HG02884 (cell line): ENCODE measurements at regions not wholly inside any gene's neighbourhood (a gene's known extent, or its start where the extent isn't known, plus 50 kb on each side); places are given as distances from the start of the nearest gene placed in this dataset.

ENCODE experiments used
- ATAC-seq: cut with Tn5 transposase; IDR thresholded peaks from one replicate; pipeline ENCODE4 v1.9.1; 2021; ENCODE audit warnings: mild to moderate bottlenecking, moderate library complexity; ENCODE audit not compliant: unreplicated experiment

DNA sequence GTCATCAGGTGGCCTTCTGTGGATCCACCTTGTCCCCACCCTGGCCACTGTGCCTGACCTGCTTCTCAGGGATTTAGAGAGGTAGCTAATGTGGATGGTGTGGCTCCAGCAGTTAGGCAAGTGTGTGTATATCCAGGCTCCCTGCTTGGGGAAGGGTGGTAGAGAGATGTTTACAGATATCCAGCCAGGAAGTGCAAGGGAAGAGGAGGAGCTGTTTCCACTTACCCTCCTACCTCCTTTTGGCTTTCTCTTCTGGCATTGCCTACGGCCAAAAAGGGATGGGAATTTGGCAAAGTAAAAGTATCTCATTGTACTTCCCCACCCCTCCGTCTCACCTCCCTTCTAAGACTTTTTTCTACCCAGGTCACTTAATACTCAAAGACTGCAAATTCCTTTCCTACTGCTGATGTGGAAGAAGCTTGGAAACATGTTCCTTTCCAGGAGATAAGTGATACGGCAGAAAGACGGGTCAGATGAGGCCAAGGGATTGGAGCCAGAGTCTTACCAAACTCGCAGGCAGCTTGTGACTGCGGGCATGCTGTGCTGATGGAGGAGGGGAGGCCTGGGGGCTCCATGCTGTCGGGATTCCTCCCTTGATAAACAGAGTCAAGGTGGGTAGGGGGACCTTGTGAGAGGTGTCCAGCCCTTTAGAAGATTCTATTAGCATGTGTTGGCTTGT, 253.4 kb downstream of the PRL start:
- ATAC-seq, result no peak

DNA sequence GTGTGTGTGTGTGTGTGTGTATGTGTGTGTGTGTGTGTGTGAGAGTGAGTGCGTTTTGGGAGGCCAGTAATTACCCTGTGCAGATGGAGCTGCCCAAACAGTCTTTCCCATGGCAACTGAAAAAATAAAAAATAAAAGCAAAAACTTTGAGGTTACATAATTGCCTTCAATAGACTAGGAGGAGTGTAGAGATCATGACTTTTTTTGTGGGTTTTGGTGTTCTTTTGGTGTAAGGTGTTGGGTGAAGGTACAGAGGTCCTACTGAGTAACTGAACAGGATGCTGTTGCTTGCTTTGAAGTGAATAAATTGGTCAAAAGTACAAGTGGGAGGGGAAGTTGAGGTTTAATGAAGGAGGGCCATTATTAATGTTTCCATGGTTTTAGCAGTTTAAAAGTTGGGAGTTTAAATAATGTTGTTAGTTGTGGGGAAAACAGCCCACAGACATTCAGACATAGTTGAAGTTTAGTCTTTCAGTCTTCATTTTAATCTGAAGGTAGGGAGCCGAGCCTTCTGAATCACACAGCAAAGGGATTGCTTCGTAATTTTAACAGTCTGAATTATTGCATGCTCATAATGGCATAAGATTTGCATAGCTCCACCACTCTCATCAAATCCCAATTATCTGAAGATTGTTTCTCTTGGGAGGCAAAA, 251.4 kb downstream of the PRL start:
- ATAC-seq, result no peak

DNA sequence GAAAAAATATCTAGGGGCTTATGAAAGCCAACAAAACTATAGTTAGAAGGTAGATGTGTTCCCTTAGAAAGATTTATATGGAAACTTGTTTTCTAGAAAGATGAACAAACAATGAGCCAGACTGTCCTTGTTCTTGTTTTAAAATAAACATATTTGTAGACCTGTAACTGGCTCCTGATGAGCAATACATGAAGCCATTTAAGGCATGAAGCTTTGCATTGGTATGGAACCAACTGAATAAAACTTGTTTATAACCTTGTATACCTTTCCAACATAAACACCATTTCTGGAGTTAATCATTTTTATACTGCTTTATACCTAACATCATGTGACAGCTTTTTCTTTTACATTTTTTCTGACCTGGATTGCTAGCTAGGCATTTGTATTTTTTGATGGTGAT, 247.8 kb downstream of the PRL start:
- no peak for ATAC-seq

DNA sequence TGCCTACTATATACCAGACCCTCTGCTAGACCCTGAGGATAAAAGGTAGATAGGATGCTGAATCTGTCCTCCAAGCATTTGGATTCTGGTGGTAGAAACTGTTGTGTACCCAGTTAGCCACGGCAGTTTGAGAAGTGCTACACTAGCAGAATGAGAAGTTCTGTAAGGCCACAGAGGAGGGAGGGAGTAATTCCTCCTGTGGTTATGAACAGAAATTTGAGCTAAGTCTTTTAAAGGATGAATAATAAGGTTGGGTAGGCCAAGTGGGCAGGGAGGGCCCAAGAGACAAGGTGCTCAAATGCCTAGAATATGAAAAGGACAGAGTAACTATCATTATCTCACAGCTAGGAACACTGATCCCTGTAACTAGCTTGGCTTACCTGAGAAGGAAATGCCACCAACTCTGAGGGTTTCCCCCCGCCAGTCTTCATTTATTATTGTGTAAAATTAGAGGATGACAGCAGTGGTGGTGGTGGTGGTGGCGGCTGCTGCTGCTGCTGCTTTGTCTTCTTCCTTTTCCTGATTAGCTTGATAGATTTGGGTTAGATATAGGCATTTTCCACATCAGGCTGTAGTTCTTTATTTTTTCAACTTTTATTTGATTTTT, 243.3 kb downstream of the PRL start:
- ATAC-seq, result no peak

DNA sequence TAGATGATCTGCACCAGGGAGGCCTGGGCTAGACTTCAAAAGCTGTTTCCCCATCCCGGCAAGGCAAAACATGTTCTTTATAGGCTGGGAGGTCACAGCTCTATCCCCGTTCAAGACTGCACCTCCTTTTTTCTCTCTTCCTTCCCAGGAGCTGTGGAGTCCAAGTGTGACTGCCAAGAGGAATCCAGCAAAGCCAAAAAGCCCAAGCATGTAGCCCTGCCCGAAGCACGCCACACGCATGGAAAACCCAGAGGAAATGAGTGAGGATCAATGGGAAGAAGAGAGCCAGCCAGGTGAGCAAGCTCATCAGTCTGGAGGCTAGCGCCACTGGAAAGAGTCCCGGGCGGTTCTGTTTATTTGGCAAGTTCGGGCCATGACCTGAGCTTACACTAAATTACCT, 240.4 kb downstream of the PRL start:
- no peak for ATAC-seq

DNA sequence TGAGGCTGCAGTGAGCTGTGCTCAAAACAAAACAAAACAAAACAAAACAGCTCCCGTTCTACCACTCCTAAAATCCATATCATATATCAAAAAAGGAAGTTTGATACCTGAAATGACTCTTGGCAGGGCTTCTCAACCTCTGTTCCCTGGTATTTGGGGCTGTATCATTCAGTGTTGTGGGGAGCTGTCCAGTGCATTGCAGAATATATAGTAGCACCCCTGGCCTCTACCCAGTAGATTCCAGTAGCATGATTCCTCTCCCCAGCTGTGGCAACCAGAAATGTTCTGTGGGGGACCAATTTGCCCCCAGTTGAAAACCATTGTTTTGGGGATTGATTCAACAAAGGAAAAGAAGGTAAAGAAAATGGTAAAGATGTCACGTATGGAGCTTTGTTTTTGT, 238.9 kb downstream of the PRL start:
- ATAC-seq, result no peak

DNA sequence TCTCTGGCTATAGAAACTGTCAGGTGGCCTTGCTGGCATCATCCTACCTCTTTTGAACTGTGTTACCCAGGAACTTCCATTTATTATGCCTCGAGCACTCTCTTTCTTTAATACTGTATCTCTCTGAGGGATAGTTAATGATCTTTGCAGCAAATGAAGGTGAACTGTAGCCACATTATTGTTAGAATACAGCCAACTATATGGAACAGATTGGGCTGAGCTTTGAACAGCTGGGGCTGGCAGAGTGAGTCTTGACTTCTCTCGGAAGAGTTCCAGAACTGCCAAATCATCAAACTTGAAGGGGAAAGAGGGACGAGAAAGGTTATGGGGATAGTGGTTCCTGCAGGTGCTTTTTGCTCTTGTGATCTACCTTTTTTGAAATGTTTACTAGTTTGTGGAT, 237.7 kb downstream of the PRL start:
- no peak for ATAC-seq

DNA sequence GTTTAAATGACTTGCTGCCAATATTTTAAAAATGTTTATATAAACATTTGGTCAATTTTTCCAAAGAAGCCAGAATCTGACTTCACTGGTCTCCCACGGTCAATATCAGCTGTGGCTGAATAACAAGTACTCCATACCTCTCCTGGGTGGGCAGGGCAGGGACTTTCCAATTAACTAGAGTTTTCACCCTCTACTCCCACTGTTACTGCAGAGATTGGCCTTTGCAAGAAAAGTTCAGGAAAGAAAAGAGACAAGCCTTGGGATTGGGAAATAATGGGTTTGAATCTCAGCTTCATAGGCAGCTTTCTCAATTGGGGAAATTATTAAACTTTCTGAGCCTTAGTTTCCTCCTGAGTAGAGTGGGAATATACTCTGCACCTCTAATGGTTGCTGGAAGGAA, 236.9 kb downstream of the PRL start:
- ATAC-seq, result no peak

DNA sequence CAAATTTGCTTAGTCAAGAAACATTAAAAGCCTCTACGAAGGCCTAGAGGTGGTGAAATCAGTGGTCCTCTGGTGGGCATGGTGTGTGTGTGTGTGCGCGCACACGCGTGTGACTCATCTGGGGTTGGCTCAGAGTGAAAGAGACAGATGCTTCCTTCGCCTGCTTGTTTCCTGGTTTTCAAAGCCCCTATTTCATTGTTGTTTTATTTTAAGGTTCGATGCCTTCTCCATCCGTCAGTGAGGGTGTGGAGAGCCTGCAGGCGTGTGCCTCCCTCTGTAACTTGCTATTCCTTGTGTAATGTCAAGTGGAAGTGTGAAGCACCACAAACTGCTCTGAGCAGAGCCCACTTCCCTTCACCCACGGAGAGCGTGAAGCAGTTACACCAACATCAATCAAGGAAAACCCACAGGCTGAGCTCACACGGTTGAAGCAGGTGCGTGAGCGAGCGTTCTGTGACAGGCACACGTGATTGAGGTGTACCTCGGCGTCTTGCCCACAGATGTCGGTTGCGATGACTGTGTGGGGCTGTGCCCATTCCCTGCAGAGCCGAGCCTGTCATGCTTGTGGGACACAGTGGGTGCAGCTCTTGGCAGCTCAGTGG, 233.9 kb downstream of the PRL start:
- ATAC-seq, result peak; percentile 62

DNA sequence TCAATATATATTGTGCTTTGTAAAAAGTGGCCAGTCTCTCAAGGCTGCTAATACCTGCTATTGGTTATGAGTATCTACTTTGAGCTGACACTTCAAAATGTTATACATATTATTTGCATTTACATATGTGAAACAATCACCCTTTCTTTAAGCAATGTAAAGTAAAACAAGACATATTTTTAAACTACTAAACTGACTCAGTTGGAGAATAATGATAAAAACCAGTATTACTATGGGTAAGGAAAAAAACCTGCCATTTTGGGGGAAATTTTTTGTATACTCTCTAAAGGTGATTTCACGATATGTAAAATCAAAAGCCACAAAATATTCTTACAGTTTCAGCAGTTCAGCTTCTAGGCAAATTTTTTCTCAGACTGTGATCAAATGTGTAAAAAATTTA, 232.3 kb downstream of the PRL start:
- peak; percentile 32 for ATAC-seq

DNA sequence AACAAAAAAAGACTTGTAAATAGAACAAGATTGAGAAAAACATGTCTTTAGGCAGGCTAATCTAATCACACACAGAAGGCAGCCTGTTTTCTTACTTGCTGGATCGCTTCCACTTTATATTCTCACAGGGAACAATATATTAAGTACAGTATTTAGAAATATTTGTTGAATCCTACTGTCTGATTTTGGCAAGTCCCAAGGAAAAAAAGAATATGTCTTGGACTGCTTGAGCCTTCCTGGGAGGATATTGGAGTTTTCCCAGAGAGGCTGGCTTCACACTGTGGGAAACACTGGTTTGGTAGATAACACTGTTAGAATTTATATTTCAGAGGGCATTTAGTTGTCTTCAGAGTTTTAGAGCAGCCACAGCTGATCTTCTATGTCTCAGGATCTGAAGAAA, 229.7 kb downstream of the PRL start:
- ATAC-seq, result no peak

DNA sequence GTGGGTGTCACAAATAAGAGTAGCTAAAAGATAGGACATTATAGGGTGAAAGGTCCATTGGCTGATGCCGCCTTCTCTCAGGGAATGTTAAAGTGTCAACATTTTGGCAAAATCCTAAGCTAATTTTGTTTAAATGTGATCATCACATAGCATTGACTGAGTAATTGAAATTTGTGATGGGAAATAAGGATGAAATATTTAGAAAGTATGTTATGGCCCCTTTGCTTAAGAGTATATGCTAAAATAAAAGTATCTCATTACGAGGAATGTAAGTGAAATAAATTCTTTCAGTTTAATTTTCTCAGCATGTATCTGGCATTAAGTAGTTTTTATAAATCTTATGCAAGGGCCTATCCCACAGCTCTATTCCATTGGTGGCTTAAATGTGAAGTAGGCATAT, 229.2 kb downstream of the PRL start:
- ATAC-seq, result no peak

DNA sequence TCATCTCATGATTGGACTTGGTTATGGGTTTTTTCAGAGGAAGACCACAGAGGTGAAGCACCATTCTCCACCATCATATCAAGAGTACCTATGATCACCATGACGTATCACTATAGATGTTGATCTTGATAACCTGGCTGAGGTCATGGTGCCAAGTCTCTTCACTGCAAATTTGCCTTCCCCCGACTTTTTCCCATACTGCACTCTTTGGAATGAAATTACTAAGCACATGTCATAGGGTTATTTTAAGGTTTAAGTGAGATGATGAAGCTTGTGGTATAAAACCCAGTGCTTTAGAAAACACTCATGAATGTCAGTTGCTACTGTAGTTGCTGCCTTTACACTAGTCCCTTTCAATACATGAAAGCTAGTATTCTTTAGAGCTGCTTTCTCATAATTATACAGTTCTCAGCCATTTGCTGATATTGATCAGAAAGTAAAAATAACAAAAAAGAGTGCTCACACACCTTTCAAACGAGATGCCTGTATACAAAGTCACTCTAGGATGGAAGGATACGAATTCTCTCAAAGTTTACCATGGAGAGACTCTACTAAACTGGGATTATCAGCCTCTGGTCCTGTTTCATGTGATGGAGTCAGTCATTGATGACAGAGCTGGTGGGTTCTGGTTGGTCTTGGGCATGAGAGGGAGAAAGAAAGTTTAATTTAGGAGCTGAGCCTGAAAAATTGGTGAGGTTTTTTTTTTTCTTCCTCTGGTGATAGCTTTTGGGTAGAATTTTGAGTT, 228.1 kb downstream of the PRL start:
- ATAC-seq, result peak; percentile 52

DNA sequence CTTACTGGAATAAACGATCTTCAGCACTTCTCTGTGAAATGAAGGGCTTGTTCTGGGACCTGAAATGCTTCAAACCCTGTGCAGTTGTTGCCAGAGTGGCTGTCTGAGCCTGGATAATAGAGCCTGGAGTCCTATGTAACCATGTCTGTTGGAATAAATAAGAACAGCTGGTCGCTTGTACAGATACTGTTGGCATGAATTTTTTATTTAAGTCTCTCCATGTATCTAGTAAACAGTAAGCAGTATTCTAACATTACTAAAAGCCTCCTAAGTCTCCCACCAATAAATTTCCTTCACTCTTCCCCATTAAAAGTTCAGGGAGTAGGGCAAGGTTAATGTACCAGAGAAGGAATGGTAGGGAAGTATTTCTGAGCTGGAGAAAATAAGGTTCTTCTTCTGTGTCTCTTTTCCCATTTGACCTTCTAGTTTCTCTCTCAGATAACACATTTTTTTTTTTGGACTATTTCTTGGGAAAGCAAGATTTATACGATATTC, 227.5 kb downstream of the PRL start:
- ATAC-seq, result no peak

DNA sequence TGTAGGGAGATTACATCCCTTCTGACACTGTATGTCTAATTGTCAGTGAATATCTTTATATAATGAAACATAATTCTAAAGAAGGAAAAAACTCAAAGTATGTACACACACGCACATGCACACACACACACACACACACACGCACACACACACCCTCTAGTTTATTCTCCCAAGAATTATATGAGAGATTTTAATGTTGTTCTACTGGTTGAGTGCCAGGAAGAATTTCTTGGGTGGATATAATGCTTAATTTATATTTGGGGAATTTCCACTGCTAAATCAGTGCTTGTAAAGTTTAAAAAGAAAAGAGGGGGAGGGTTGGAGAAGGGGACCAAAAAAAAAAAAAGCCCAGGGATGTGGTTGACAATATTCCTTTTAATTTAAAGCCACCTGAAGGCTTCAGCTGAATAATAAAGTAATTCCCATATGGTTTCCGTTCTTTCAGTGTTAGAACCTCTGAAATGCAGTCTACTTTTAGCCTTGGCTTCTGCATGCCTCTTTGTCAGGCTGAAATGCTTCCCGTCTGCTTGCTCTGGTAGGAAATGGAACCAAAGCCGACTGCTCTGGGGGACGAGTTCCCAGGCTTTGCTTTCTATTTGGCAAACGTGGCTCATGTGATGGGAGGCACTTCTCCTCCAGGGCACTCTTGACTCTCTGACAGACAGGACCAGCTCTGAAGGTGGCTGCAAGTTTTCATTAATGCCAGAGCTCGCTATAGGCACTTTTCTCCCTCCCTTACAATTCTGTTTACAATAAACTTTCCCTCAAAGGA, 225.4 kb downstream of the PRL start:
- no peak for ATAC-seq

DNA sequence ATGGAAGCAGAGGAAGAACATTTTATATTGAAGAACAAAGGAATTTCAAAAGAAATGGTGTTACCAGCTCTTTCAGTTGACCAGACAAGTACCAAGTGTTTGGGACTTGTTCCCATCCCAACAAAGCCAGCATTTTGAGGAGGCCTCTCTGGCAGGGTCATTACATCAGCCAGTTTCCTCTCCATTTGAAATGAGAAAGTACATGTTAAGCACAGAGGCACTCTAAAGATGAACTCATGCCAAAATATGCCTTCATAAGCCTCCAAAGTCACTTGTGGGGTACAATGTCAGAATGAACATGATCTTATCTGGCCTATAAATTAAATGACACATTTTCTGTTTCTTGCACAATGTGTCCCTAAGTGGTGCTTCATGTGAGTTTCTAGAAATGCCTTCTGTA, 223.9 kb downstream of the PRL start:
- no peak for ATAC-seq

DNA sequence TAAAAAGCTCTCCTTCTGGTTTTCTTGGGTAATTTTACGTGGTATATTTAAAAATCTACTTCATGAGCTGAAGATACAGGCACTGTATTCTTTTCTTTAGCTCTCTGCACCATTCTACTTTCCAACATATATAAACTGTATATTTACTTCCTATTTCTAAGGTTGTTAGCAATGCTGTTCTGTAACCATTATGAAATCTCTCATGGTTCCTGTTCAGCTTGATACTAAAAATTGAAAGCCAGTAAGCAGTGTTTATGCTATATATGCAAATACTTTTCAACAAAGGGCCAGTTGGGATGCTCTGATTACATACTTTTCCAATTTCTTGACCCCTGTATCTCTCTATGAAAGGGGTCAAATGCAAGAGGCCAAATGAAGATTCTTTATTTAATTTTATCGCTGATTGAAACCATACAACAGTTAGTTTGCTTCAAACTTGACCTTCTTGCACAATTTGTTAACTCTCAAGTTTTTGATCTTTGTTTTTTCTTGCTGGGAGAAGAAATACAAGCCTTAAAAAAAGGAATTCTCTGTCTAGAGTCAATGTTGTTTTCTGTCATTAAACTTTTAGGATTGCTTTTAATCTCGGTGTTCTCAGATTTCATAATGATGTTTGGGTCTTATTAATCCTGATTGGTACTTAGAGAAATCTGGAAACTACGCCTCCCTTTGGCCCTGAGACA, 223.2 kb downstream of the PRL start:
- no peak for ATAC-seq

DNA sequence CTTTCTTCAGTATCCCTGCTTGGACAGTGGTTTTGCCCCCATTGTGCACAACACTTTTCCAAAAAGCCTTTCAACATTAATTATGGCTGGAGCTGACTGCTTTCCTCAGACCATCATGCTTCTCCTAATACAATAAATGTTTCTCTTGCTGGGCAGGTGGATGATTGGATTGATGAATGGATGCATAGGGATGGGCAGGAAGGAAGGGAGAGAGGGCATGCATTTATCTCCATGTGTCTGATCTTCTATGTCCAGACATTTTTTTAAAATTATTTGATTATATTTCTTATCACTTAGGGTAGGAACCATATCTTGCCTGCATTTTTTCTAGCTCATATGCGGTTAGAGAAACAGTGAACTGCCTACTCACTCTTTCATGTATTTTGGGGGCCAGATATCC, 218.5 kb downstream of the PRL start:
- ATAC-seq, result no peak

DNA sequence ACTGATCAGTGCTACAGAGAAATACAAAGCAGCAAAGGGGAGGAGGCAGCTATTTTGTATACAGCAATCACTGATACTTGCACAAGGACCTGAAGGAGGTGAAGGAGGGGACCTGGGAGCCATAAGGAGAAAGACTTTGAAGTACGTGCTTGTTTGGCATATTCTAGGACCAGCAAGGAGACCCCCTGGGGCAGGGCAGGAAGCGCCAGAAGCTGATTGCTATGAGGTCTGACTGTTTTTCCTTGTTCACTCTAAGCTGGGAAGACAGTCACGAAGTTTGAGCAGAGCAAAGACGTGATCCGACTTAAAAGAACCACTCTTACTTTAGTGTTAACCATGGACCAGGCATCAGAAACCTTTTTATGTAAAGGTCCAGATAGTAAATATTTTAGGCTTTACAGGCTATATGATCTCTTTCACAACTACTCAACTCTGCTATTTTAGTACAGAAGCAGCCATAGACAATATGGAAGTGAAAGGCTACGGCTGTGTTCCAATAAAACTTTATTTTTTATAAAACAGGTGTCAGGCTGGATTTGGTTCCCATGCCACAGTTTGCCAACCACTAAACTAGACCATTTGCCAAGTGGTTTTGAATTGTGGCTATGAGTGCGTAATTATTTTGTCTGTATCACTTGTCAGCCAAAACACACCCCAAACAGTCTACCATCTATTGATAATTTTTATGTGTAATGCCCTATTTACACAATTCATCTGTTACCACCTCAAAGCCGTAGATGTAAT, 217.9 kb downstream of the PRL start:
- no peak for ATAC-seq
